ENCODE measurements at regions not wholly inside any gene's neighbourhood (a gene's known extent, or its start where the extent isn't known, plus 50 kb on each side); places are given as distances from the start of the nearest gene placed in this dataset.

DNA sequence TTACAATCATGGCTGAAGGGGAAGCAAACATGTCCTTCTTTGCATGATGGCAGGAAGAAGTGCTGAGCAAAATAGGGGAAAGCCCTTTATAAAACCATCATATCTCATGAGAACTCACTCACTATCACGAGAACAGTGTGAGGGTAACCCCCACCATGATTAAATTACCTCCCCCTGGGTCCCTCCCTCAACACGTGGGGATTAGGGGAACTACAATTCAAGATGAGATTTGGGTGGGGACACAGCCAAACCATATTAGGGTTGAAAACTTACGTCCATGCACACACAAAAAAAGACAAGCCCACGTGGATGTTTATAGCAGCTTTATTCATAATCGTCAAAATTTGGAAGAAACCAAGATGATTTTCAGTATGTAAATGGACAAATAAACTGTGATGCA is 72.3 kb downstream of the RPL22L1 start:
- FAIRE-seq, result no peak
- WGBS, 2 experiments (ENCODE audit: extremely low coverage in 1 of 2, insufficient coverage in 1 of 2, insufficient read length in 1 of 2, insufficient replicate concordance in 2 of 2, low coverage in 1 of 2, low lambda C conversion rate in 2 of 2, missing lambda C conversion rate in 1 of 2), result 88% methylated on average over 5 of the region's 5 CpGs; no CpG with 5 or more reads in 1 of the 2 experiments
- POLR2A ChIA-PET (ENCODE audit: partially characterized antibody), result no interaction called here

More for the DNA sequence above, 72.3 kb downstream of the RPL22L1 start:
- Histone ChIP-seq H3K4ac (replicated peaks; ENCODE audit: insufficient read length, low read depth, low read length) (no peak overlapping the region), H3K36me3 (ENCODE audit: control insufficient read depth in 2 of 4, insufficient read depth in 4 of 4, low read length in 3 of 4) (no peaks in the 10 kb centered on the region), H3K27me3 (replicated peaks in 1 of 4; ENCODE audit: control insufficient read depth in 3 of 4, extremely low read depth in 1 of 4, insufficient read depth in 3 of 4, low read length in 3 of 4) (no peaks in the 10 kb centered on the region), H3K79me2 (ENCODE audit: control insufficient read depth in 1 of 2, insufficient read depth in 2 of 2, low read length in 2 of 2) (no peaks in the 10 kb centered on the region), H4K5ac (ENCODE audit: insufficient read length, low read depth, low read length) (no peak overlapping the region), H3K23me2 (ENCODE audit: low read depth, low read length) (no peaks in the 10 kb centered on the region), H3K4me1 (replicated peaks in 1 of 4; ENCODE audit: control insufficient read depth in 3 of 4, insufficient read depth in 4 of 4, low read length in 3 of 4) (peaks cover 0 to 3% (median 0%) of the 10 kb centered on the region in 4 experiments; a peak in 1 of 7 replicates), H2BK120ac (replicated peaks; ENCODE audit: low read depth, low read length) (no peak overlapping the region), H3K18ac (ENCODE audit: extremely low read depth, low read length) (no peak overlapping the region), H3K4me3 (ENCODE audit: extremely low read depth in 1 of 4, insufficient read depth in 2 of 4, low read depth in 3 of 4, low read length in 4 of 4) (no peak overlapping the region), H3K27ac (ENCODE audit: low read depth, low read length) (no peak overlapping the region), H2BK5ac (ENCODE audit: low read depth, low read length) (no peak overlapping the region), H4K91ac (replicated peaks; ENCODE audit: insufficient read length, low read length) (no peak overlapping the region), H2BK15ac (ENCODE audit: low read length) (no peak overlapping the region), H2AK5ac (ENCODE audit: low read depth, low read length) (no peak overlapping the region), H3K9ac (replicated peaks in 1 of 4; ENCODE audit: extremely low read depth in 1 of 4, low read depth in 3 of 4, low read length in 3 of 4) (no peak overlapping the region), H3K79me1 (ENCODE audit: low read depth, low read length) (no peaks in the 10 kb centered on the region), H3K56ac (replicated peaks; ENCODE audit: insufficient read length, low read depth, low read length) (no peak overlapping the region), H4K8ac (ENCODE audit: extremely low read depth, insufficient read depth, low read length) (no peak overlapping the region), H2BK12ac (ENCODE audit: low read depth, low read length) (no peak overlapping the region), H2AFZ (ENCODE audit: low read length) (no peak overlapping the region), H2BK20ac (ENCODE audit: low read length) (no peak overlapping the region), H3K9me3 (ENCODE audit: insufficient read depth in 2 of 2, low read depth in 1 of 2, low read length in 1 of 2) (no peaks in the 10 kb centered on the region), H3K14ac (ENCODE audit: insufficient read length) (no peak overlapping the region), H3K23ac (ENCODE audit: insufficient read length) (no peak overlapping the region), H4K20me1 (replicated peaks in 1 of 2; ENCODE audit: control insufficient read depth in 1 of 2, insufficient read depth in 2 of 2, low read length in 2 of 2) (no peaks in the 10 kb centered on the region), H3K4me2 (ENCODE audit: insufficient read depth in 1 of 2, low read depth in 2 of 2, low read length in 2 of 2) (no peak overlapping the region)
- CTCF ChIA-PET (ENCODE audit: partially characterized antibody), result interaction anchor here (0.8 to 1.0 kb wide), 2 partner anchors 14 to 384 kb away, joined by 3 read pairs; no protein-coding TSS in a partner anchor
- TF ChIP-seq CTBP2 (IDR thresholded peaks at IDR 0.05; ENCODE audit: borderline replicate concordance, insufficient read depth, insufficient read length, low read length) (no peak), SIX5 (IDR thresholded peaks at IDR 0.05; ENCODE audit: low read depth, low read length) (no peak), ATF2 (IDR thresholded peaks at IDR 0.05; ENCODE audit: low read length) (no peak), SP1 (IDR thresholded peaks at IDR 0.05; ENCODE audit: low read depth, low read length) (no peak), TAF7 (optimal IDR thresholded peaks at IDR 0.05; ENCODE audit: borderline replicate concordance, low read depth, low read length) (no peak), JUN (IDR thresholded peaks at IDR 0.05; ENCODE audit: low read depth, low read length) (no peak), MAFK (IDR thresholded peaks at IDR 0.05; ENCODE audit: low read depth, low read length) (no peak), RNF2 (IDR thresholded peaks at IDR 0.05; ENCODE audit: borderline replicate concordance, low read depth, low read length, missing control alignments, poor library complexity, severe bottlenecking) (no peak), RBBP5 (IDR thresholded peaks at IDR 0.05; ENCODE audit: borderline replicate concordance, low read depth, low read length) (no peak), BACH1 (IDR thresholded peaks at IDR 0.05; ENCODE audit: low read length) (no peak), FOSL1 (IDR thresholded peaks at IDR 0.05; ENCODE audit: insufficient read depth, low read depth, low read length) (no peak), HDAC2 (IDR thresholded peaks at IDR 0.05; ENCODE audit: borderline replicate concordance in 1 of 2, low read depth in 2 of 2, low read length in 2 of 2) (no peak)
- DNase-seq (ENCODE audit: low read depth in 1 of 2, low spot score in 2 of 2), result no peak
